HUDEP-2 (cell line): ENCODE measurements at regions not wholly inside any gene's neighbourhood (a gene's known extent, or its start where the extent isn't known, plus 50 kb on each side); places are given as distances from the start of the nearest gene placed in this dataset.

ENCODE experiments used
- DNase-seq, 76 experiments: peaks; one replicate each; lab custom pipeline; 2025; ENCODE audit not compliant: unreplicated experiment in 76 of 76; lab: John Stamatoyannopoulos, UW

GRCh38 chr13:85317781-85318180, 481.4 kb downstream of the SLITRK6 start:
- DNase-seq = no peak

- no peak for DNase-seq
Observed at GRCh38 chr13:85316506-85317025, 482.7 kb downstream of the SLITRK6 start.

- DNase-seq = no peak
Observed at GRCh38 chr13:85314686-85315085, 484.5 kb downstream of the SLITRK6 start.

GRCh38 chr13:85313761-85314503, 485.3 kb downstream of the SLITRK6 start:
- peak in 3 of 76 experiments; percentile 2 to 9 (median 2) for DNase-seq

GRCh38 chr13:85312071-85312470, 487.1 kb downstream of the SLITRK6 start:
- DNase-seq = peak in 1 of 76 experiments; percentile 1

GRCh38 chr13:85303630-85304029, 495.6 kb downstream of the SLITRK6 start:
- no peak for DNase-seq

- peak in 1 of 76 experiments; percentile 17 for DNase-seq
Observed at GRCh38 chr13:85298387-85298924, 500.8 kb downstream of the SLITRK6 start.

- DNase-seq = no peak
Observed at GRCh38 chr13:85288698-85289097, 510.5 kb downstream of the SLITRK6 start.

- no peak for DNase-seq
Observed at GRCh38 chr13:85287528-85287927, 511.7 kb downstream of the SLITRK6 start.

- DNase-seq = no peak
Observed at GRCh38 chr13:85286081-85286480, 513.1 kb downstream of the SLITRK6 start.

- no peak for DNase-seq
Observed at GRCh38 chr13:85284349-85284748, 514.9 kb downstream of the SLITRK6 start.

GRCh38 chr13:85283408-85283807, 515.8 kb downstream of the SLITRK6 start:
- DNase-seq = no peak

GRCh38 chr13:85282876-85283275, 516.3 kb downstream of the SLITRK6 start:
- DNase-seq = no peak

- no peak for DNase-seq
Observed at GRCh38 chr13:85278851-85279250, 520.4 kb downstream of the SLITRK6 start.

GRCh38 chr13:85277748-85278147, 521.5 kb downstream of the SLITRK6 start:
- no peak for DNase-seq

- DNase-seq = no peak
Observed at GRCh38 chr13:85266771-85267170, 532.4 kb downstream of the SLITRK6 start.

- DNase-seq = no peak
Observed at GRCh38 chr13:85266331-85266730, 532.9 kb downstream of the SLITRK6 start.

- no peak for DNase-seq
Observed at GRCh38 chr13:85265296-85265695, 533.9 kb downstream of the SLITRK6 start.

GRCh38 chr13:85262499-85262898, 536.7 kb downstream of the SLITRK6 start:
- no peak for DNase-seq

- DNase-seq = peak in 5 of 76 experiments; percentile 7 to 25 (median 11)
Observed at GRCh38 chr13:85261757-85262346, 537.4 kb downstream of the SLITRK6 start.

- DNase-seq = no peak
Observed at GRCh38 chr13:85260896-85261295, 538.3 kb downstream of the SLITRK6 start.

- no peak for DNase-seq
Observed at GRCh38 chr13:85255978-85256377, 543.2 kb downstream of the SLITRK6 start.
